Vagina (tissue), 2 donors: ENCODE measurements at regions not wholly inside any gene's neighbourhood (a gene's known extent, or its start where the extent isn't known, plus 50 kb on each side); places are given as distances from the start of the nearest gene placed in this dataset.

Experiments used
- DNase-seq, 2 donors: peaks; one replicate each; pipeline ENCODE4 v3.0.0-alpha.2; 2017; ENCODE audit errors: extremely low spot score in 2 of 2
- H3K27ac ChIP-seq: fragments of 200-600 bp; sonication (generic); one replicate; pipeline ENCODE4 v1.5.1; 2019
- H3K27me3 ChIP-seq: fragments of 200-600 bp; sonication (generic); one replicate; pipeline ENCODE4 v1.5.1; 2019
- H3K36me3 ChIP-seq, 2 donors: fragments of 200-600 bp; sonication (generic); one replicate each; pipeline ENCODE4 v1.5.1; 2017 to 2019
- H3K4me1 ChIP-seq: fragments of 200-600 bp; sonication (generic); one replicate; pipeline ENCODE4 v1.5.1; 2019
- H3K4me3 ChIP-seq, 2 donors: fragments of 200-600 bp; sonication (generic); 1 replicate in 1 of 2; 2 replicates in 1 of 2; pipeline ENCODE4 v1.5.1; 2016 to 2019
- H3K9me3 ChIP-seq: fragments of 200-600 bp; sonication (generic); one replicate; pipeline ENCODE4 v1.5.1; 2019
- CTCF ChIP-seq, 3 experiments: fragments of 450-650 bp in 2 of 3; fragments of 200-600 bp in 1 of 3; sonication (generic) in 1 of 3; IDR thresholded peaks; one replicate each; pipeline ENCODE4 v1.5.1; 2017 to 2019; ENCODE audit warnings: antibody characterized with exemption in 3 of 3, mild to moderate bottlenecking in 2 of 3, moderate library complexity in 2 of 3
- POLR2A ChIP-seq, 2 donors: fragments of 450-650 bp; IDR thresholded peaks; one replicate each; pipeline ENCODE4 v1.6.1; 2017; ENCODE audit warnings: antibody characterized with exemption in 2 of 2, mild to moderate bottlenecking in 2 of 2, moderate library complexity in 2 of 2
- POLR2AphosphoS5 ChIP-seq, 2 donors: sonication (generic); formaldehyde crosslinking; IDR thresholded peaks; one replicate each; pipeline ENCODE4 v1.9.0; 2017; ENCODE audit warnings: antibody characterized with exemption in 2 of 2, mild to moderate bottlenecking in 2 of 2, low read depth in 1 of 2; ENCODE audit not compliant: insufficient read depth in 1 of 2
- intact Hi-C: fragments of 100-400 bp; cut with DNase I; formaldehyde crosslinking; loops from one replicate; pipeline ENCODE4 v1.15.1; 2023

GRCh38 chr10:111486346-111486745 is 409.5 kb downstream of the ADRA2A start:
- peaks cover 8% of the 10 kb centered on the region for H3K9me3 ChIP-seq
- no peak overlapping the region for H3K4me3 ChIP-seq
- no peaks in the 10 kb centered on the region for H3K36me3 ChIP-seq
- TF ChIP-seq POLR2AphosphoS5 (IDR thresholded peaks at IDR 0.05; ENCODE audit: insufficient read depth in 1 of 2, low read depth in 1 of 2) (no peak), POLR2A (IDR thresholded peaks at IDR 0.05) (no peak), CTCF (IDR thresholded peaks at IDR 0.05) (no peak)
- no peak overlapping the region for H3K27ac ChIP-seq
- H3K4me1 ChIP-seq: no peaks in the 10 kb centered on the region
- intact Hi-C loops: no loop called here
- H3K27me3 ChIP-seq: no peaks in the 10 kb centered on the region
- no peak for DNase-seq

GRCh38 chr10:111488668-111489067 is 411.8 kb downstream of the ADRA2A start:
- no peaks in the 10 kb centered on the region for H3K4me1 ChIP-seq
- TF ChIP-seq CTCF (IDR thresholded peaks at IDR 0.05) (no peak), POLR2A (IDR thresholded peaks at IDR 0.05) (no peak), POLR2AphosphoS5 (IDR thresholded peaks at IDR 0.05; ENCODE audit: insufficient read depth in 1 of 2, low read depth in 1 of 2) (no peak)
- H3K36me3 ChIP-seq: no peaks in the 10 kb centered on the region
- H3K4me3 ChIP-seq: no peak overlapping the region
- H3K27ac ChIP-seq: no peak overlapping the region
- DNase-seq: no peak
- no peaks in the 10 kb centered on the region for H3K27me3 ChIP-seq
- H3K9me3 ChIP-seq: peaks cover 8% of the 10 kb centered on the region
- intact Hi-C loops: no loop called here

- no peak for DNase-seq
- Histone ChIP-seq H3K36me3 (no peaks in the 10 kb centered on the region), H3K9me3 (peaks cover 8% of the 10 kb centered on the region), H3K4me3 (no peak overlapping the region), H3K4me1 (no peaks in the 10 kb centered on the region), H3K27ac (no peak overlapping the region), H3K27me3 (no peaks in the 10 kb centered on the region)
- intact Hi-C loops: no loop called here
- TF ChIP-seq POLR2AphosphoS5 (IDR thresholded peaks at IDR 0.05; ENCODE audit: insufficient read depth in 1 of 2, low read depth in 1 of 2) (no peak), CTCF (IDR thresholded peaks at IDR 0.05) (no peak), POLR2A (IDR thresholded peaks at IDR 0.05) (no peak)
These were observed 414.3 kb downstream of the ADRA2A start for GRCh38 chr10:111491154-111491553.

GRCh38 chr10:111493024-111493625 is 416.3 kb downstream of the ADRA2A start:
- no peaks in the 10 kb centered on the region for H3K4me1 ChIP-seq
- no peaks in the 10 kb centered on the region for H3K27me3 ChIP-seq
- no peaks in the 10 kb centered on the region for H3K36me3 ChIP-seq
- H3K9me3 ChIP-seq: peaks cover 8% of the 10 kb centered on the region
- intact Hi-C loops: no loop called here
- H3K4me3 ChIP-seq: no peak overlapping the region
- TF ChIP-seq CTCF (IDR thresholded peaks at IDR 0.05): no peak
- TF ChIP-seq POLR2A (IDR thresholded peaks at IDR 0.05): no peak
- TF ChIP-seq POLR2AphosphoS5 (IDR thresholded peaks at IDR 0.05; ENCODE audit: insufficient read depth in 1 of 2, low read depth in 1 of 2): no peak
- peak in 1 of 2 donors; percentile 79 for DNase-seq
- no peak overlapping the region for H3K27ac ChIP-seq

GRCh38 chr10:111498560-111498959 is 421.7 kb downstream of the ADRA2A start:
- Histone ChIP-seq H3K4me3 (no peak overlapping the region), H3K9me3 (no peaks in the 10 kb centered on the region), H3K4me1 (no peaks in the 10 kb centered on the region), H3K27me3 (no peaks in the 10 kb centered on the region), H3K36me3 (no peaks in the 10 kb centered on the region), H3K27ac (no peak overlapping the region)
- no peak for DNase-seq
- intact Hi-C loops: no loop called here
- TF ChIP-seq POLR2A (IDR thresholded peaks at IDR 0.05) (no peak), POLR2AphosphoS5 (IDR thresholded peaks at IDR 0.05; ENCODE audit: insufficient read depth in 1 of 2, low read depth in 1 of 2) (no peak), CTCF (IDR thresholded peaks at IDR 0.05) (no peak)
